Neural cell (in vitro differentiated cells): ENCODE measurements at regions not wholly inside any gene's neighbourhood (a gene's known extent, or its start where the extent isn't known, plus 50 kb on each side); places are given as distances from the start of the nearest gene placed in this dataset.

ENCODE experiments used
- H2AFZ ChIP-seq: fragments of 200-600, 300-800 bp; sonication (generic), shearing (Covaris generic); 2 replicates; pipeline ENCODE4 v1.6.0; 2014; ENCODE audit warnings: low read depth, mild to moderate bottlenecking, antibody characterized with exemption, low read length, moderate library complexity
- H3F3A ChIP-seq: fragments of 200-600 bp; shearing (Covaris generic); 2 replicates; pipeline ENCODE4 v1.6.1; 2016; ENCODE audit warnings: mild to moderate bottlenecking, moderate library complexity, mixed read lengths, antibody characterized with exemption, low read length; ENCODE audit not compliant: insufficient read depth, poor library complexity, severe bottlenecking
- H3K27ac ChIP-seq: fragments of 200-600, 300-800 bp; sonication (generic), shearing (Covaris generic); 2 replicates; pipeline ENCODE4 v1.5.1; 2014; ENCODE audit warnings: mild to moderate bottlenecking, low read length, moderate library complexity
- H3K27me3 ChIP-seq: fragments of 300-800, 200-600 bp; sonication (generic), shearing (Covaris generic); 2 replicates; pipeline ENCODE4 v1.6.0; 2014; ENCODE audit warnings: mild to moderate bottlenecking, low read depth, low read length, moderate library complexity; ENCODE audit not compliant: insufficient read depth
- H3K36me3 ChIP-seq: fragments of 300-800, 200-600 bp; sonication (generic), shearing (Covaris generic); 2 replicates; pipeline ENCODE4 v1.5.1; 2014; ENCODE audit warnings: mild to moderate bottlenecking, antibody characterized with exemption, low read length, moderate library complexity; ENCODE audit not compliant: insufficient read depth
- H3K4me2 ChIP-seq: fragments of 300-800, 200-600 bp; sonication (generic), shearing (Covaris generic); 2 replicates; pipeline ENCODE4 v1.6.0; 2014; ENCODE audit warnings: mild to moderate bottlenecking, low read length
- H3K4me3 ChIP-seq: fragments of 300-800, 200-600 bp; sonication (generic), shearing (Covaris generic); 2 replicates; pipeline ENCODE4 v1.5.1; 2014; ENCODE audit warnings: mild to moderate bottlenecking, low read length, moderate library complexity
- H3K79me2 ChIP-seq: fragments of 200-600 bp; shearing (Covaris generic); replicated peaks from 2 replicates; pipeline ENCODE4 v1.6.0; 2014; ENCODE audit warnings: mild to moderate bottlenecking, low read length, moderate library complexity; ENCODE audit not compliant: insufficient read depth
- H3K9ac ChIP-seq: fragments of 300-800, 200-600 bp; sonication (generic), shearing (Covaris generic); 2 replicates; pipeline ENCODE4 v1.6.1; 2016; ENCODE audit warnings: mild to moderate bottlenecking, low read length, mixed read lengths
- H3K9me2 ChIP-seq: fragments of 200-600 bp; shearing (Covaris generic); 2 replicates; pipeline ENCODE4 v1.6.1; 2016; ENCODE audit warnings: mild to moderate bottlenecking, low read length, mixed read lengths; ENCODE audit not compliant: insufficient read depth
- H3K9me3 ChIP-seq: fragments of 200-600, 300-800 bp; sonication (generic), shearing (Covaris generic); 2 replicates; pipeline ENCODE4 v1.6.1; 2016; ENCODE audit warnings: mild to moderate bottlenecking, mixed run types, low read length, moderate library complexity, mixed read lengths
- H4K20me1 ChIP-seq: fragments of 200-600 bp; shearing (Covaris generic); 2 replicates; pipeline ENCODE4 v1.6.1; 2016; ENCODE audit warnings: mild to moderate bottlenecking, mixed run types; ENCODE audit not compliant: insufficient read depth
- EP300 ChIP-seq: fragments of 450-650 bp; conservative IDR thresholded peaks from 2 replicates; pipeline ENCODE4 v1.6.1; 2014; ENCODE audit warnings: antibody characterized with exemption, mild to moderate bottlenecking, moderate library complexity; ENCODE audit not compliant: poor library complexity, severe bottlenecking
- EZH2 ChIP-seq: fragments of 200-600, 300-800 bp; shearing (Covaris generic), sonication (generic); IDR thresholded peaks from 2 replicates; pipeline ENCODE4 v1.6.1; 2014; ENCODE audit warnings: antibody characterized with exemption, low read length, borderline replicate concordance, mild to moderate bottlenecking; ENCODE audit not compliant: insufficient read depth, poor library complexity, severe bottlenecking
- MXI1 ChIP-seq: fragments of 450-650 bp; conservative IDR thresholded peaks from 2 replicates; pipeline ENCODE4 v1.6.1; 2014; ENCODE audit warnings: antibody characterized with exemption, mild to moderate bottlenecking; ENCODE audit not compliant: poor library complexity, severe bottlenecking
- POLR2AphosphoS5 ChIP-seq: IDR thresholded peaks from 2 replicates; pipeline ENCODE4 v1.6.1; 2012
- RAD21 ChIP-seq: fragments of 450-650 bp; conservative IDR thresholded peaks from 2 replicates; pipeline ENCODE4 v1.6.1; 2014; ENCODE audit warnings: antibody characterized with exemption, mild to moderate bottlenecking, moderate library complexity
- SMC3 ChIP-seq: fragments of 450-650 bp; conservative IDR thresholded peaks from 2 replicates; pipeline ENCODE4 v1.6.1; 2014; ENCODE audit warnings: antibody characterized with exemption, mild to moderate bottlenecking, moderate library complexity; ENCODE audit not compliant: poor library complexity
- TAF1 ChIP-seq: IDR thresholded peaks from 2 replicates; pipeline ENCODE4 v1.6.1; 2012; ENCODE audit warnings: low read depth
- TF ChIP-seq, protein P1 (sequence below): IDR thresholded peaks from 2 replicates; pipeline ENCODE4 v1.6.1; 2012; ENCODE audit warnings: borderline replicate concordance
- TF ChIP-seq, protein P2 (sequence below): fragments of 450-650 bp; IDR thresholded peaks from 2 replicates; pipeline ENCODE4 v1.5.1; 2014; ENCODE audit warnings: antibody characterized with exemption, mild to moderate bottlenecking, moderate library complexity; ENCODE audit not compliant: poor library complexity, severe bottlenecking

DNA sequence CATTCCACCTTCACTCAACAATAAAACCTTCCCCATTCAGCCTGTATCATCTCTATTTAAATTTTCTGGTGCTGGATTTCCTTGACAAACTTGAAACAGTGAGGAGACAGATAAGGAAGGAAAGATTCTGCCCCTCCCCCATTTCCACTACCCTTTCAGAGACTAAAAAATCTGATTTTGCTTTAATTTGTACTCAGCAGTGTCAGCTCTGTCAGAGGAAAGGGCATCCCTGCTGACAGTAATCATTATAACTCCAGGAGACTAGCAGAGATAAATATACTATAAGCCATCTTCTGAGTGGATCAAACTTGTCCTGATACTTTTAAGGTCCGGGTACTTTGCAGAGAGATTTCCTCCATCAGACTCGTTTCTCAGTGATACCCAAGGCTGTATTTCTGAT lies 155.6 kb downstream of the SAMD5 start:
- Histone ChIP-seq H3K9ac (peak overlapping the region; percentile 15), H3K9me2 (no peaks in the 10 kb centered on the region), H3K9me3 (no peaks in the 10 kb centered on the region), H3K36me3 (no peaks in the 10 kb centered on the region), H3K79me2 (no peaks in the 10 kb centered on the region), H3F3A (peaks cover 6% of the 10 kb centered on the region), H4K20me1 (no peaks in the 10 kb centered on the region), H2AFZ (no peak overlapping the region), H3K27ac (peak overlapping the region; percentile 78), H3K4me3 (peak overlapping the region; percentile 35), H3K4me2 (peak overlapping the region; percentile 48), H3K27me3 (no peaks in the 10 kb centered on the region)
- TF ChIP-seq RAD21 (peak; percentile 52), MXI1 (no peak), EP300 (peak; percentile 96), SMC3 (peak; percentile 42), POLR2AphosphoS5 (peak; percentile 90)
- TF ChIP-seq, protein P1, sequence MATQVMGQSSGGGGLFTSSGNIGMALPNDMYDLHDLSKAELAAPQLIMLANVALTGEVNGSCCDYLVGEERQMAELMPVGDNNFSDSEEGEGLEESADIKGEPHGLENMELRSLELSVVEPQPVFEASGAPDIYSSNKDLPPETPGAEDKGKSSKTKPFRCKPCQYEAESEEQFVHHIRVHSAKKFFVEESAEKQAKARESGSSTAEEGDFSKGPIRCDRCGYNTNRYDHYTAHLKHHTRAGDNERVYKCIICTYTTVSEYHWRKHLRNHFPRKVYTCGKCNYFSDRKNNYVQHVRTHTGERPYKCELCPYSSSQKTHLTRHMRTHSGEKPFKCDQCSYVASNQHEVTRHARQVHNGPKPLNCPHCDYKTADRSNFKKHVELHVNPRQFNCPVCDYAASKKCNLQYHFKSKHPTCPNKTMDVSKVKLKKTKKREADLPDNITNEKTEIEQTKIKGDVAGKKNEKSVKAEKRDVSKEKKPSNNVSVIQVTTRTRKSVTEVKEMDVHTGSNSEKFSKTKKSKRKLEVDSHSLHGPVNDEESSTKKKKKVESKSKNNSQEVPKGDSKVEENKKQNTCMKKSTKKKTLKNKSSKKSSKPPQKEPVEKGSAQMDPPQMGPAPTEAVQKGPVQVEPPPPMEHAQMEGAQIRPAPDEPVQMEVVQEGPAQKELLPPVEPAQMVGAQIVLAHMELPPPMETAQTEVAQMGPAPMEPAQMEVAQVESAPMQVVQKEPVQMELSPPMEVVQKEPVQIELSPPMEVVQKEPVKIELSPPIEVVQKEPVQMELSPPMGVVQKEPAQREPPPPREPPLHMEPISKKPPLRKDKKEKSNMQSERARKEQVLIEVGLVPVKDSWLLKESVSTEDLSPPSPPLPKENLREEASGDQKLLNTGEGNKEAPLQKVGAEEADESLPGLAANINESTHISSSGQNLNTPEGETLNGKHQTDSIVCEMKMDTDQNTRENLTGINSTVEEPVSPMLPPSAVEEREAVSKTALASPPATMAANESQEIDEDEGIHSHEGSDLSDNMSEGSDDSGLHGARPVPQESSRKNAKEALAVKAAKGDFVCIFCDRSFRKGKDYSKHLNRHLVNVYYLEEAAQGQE = peak; percentile 59

DNA sequence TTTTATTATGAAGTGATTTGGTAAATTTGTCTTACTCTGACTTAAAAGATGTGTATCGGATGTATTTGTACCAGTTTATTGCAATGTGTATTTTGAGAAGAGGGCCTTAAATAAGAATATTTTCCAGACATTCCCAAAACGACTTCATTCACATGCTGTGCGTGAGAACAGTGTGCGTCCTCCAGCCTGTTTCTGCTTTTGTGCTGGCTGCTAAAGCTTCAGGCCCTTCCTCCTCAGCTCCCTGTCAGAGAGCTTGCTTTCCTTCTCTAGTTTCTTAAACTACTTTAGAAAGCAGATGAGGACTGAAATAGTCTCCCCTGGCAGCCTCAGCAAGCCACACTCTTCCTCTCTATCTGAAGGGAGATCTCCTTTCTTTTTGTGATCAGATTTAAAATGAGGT lies 157.8 kb downstream of the SAMD5 start:
- Histone ChIP-seq H3K4me3 (no peak overlapping the region), H3K4me2 (no peak overlapping the region), H3K9ac (no peak overlapping the region), H3K27me3 (no peaks in the 10 kb centered on the region), H3K9me2 (no peaks in the 10 kb centered on the region), H3K27ac (no peak overlapping the region), H3K9me3 (peaks cover 5% of the 10 kb centered on the region), H3F3A (peaks cover 6% of the 10 kb centered on the region), H4K20me1 (no peaks in the 10 kb centered on the region), H3K36me3 (no peaks in the 10 kb centered on the region), H3K79me2 (no peaks in the 10 kb centered on the region), H2AFZ (no peak overlapping the region)
- TF ChIP-seq, protein P2, sequence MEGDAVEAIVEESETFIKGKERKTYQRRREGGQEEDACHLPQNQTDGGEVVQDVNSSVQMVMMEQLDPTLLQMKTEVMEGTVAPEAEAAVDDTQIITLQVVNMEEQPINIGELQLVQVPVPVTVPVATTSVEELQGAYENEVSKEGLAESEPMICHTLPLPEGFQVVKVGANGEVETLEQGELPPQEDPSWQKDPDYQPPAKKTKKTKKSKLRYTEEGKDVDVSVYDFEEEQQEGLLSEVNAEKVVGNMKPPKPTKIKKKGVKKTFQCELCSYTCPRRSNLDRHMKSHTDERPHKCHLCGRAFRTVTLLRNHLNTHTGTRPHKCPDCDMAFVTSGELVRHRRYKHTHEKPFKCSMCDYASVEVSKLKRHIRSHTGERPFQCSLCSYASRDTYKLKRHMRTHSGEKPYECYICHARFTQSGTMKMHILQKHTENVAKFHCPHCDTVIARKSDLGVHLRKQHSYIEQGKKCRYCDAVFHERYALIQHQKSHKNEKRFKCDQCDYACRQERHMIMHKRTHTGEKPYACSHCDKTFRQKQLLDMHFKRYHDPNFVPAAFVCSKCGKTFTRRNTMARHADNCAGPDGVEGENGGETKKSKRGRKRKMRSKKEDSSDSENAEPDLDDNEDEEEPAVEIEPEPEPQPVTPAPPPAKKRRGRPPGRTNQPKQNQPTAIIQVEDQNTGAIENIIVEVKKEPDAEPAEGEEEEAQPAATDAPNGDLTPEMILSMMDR = no peak
- TF ChIP-seq SMC3 = no peak
- TF ChIP-seq, protein P1 = no peak
- TF ChIP-seq EZH2 = no peak
- TF ChIP-seq POLR2AphosphoS5 = no peak
- no peak for TF ChIP-seq RAD21
- no peak for TF ChIP-seq EP300
- no peak for TF ChIP-seq TAF1
